H1 (cell line): ENCODE measurements at regions not wholly inside any gene's neighbourhood (a gene's known extent, or its start where the extent isn't known, plus 50 kb on each side); places are given as distances from the start of the nearest gene placed in this dataset.

Experiments
- BCL11A ChIP-seq, 2 experiments: IDR thresholded peaks; one replicate each; pipeline ENCODE4 v1.6.1; 2011; ENCODE audit warnings: low read depth in 2 of 2, low read length in 2 of 2, mild to moderate bottlenecking in 2 of 2
- CTBP2 ChIP-seq: IDR thresholded peaks from 2 replicates; pipeline ENCODE4 v1.7.0; 2011; ENCODE audit warnings: borderline replicate concordance, mild to moderate bottlenecking, moderate library complexity, mixed read lengths, low read length; ENCODE audit not compliant: insufficient read depth, insufficient read length
- EP300 ChIP-seq, 2 experiments: IDR thresholded peaks; 1 replicate in 1 of 2; 2 replicates in 1 of 2; pipeline ENCODE4 v1.6.1; 2011 to 2012; ENCODE audit warnings: low read depth in 2 of 2, low read length in 2 of 2, mild to moderate bottlenecking in 2 of 2, borderline replicate concordance in 1 of 2, inconsistent platforms in 1 of 2, moderate library complexity in 1 of 2
- SP1 ChIP-seq: IDR thresholded peaks from 2 replicates; pipeline ENCODE4 v1.6.1; 2011; ENCODE audit warnings: low read depth, low read length
- SUZ12 ChIP-seq: fragments of 200-600 bp; sonication (generic); IDR thresholded peaks from 2 replicates; pipeline ENCODE4 v1.6.1; 2012; ENCODE audit warnings: mild to moderate bottlenecking, inconsistent platforms, low read length, moderate library complexity, mixed read lengths
- TAF7 ChIP-seq: optimal IDR thresholded peaks from 2 replicates; pipeline ENCODE3; 2011; ENCODE audit warnings: low read depth, mild to moderate bottlenecking, inconsistent platforms, low read length, moderate library complexity, borderline replicate concordance
- TEAD4 ChIP-seq: IDR thresholded peaks from 2 replicates; pipeline ENCODE4 v1.6.1; 2012; ENCODE audit warnings: low read depth, low read length, inconsistent platforms, mixed read lengths
- TF ChIP-seq, protein P1 (sequence below), 3 experiments: IDR thresholded peaks; 1 replicate in 2 of 3; 2 replicates in 1 of 3; pipeline versions ENCODE4 v1.5.1 to v1.6.1; 2011; ENCODE audit warnings: low read length in 3 of 3, mild to moderate bottlenecking in 3 of 3, inconsistent platforms in 2 of 3, low read depth in 1 of 3, moderate library complexity in 1 of 3; ENCODE audit not compliant: insufficient read depth in 1 of 3; ENCODE audit errors: control extremely low read depth in 1 of 3

DNA sequence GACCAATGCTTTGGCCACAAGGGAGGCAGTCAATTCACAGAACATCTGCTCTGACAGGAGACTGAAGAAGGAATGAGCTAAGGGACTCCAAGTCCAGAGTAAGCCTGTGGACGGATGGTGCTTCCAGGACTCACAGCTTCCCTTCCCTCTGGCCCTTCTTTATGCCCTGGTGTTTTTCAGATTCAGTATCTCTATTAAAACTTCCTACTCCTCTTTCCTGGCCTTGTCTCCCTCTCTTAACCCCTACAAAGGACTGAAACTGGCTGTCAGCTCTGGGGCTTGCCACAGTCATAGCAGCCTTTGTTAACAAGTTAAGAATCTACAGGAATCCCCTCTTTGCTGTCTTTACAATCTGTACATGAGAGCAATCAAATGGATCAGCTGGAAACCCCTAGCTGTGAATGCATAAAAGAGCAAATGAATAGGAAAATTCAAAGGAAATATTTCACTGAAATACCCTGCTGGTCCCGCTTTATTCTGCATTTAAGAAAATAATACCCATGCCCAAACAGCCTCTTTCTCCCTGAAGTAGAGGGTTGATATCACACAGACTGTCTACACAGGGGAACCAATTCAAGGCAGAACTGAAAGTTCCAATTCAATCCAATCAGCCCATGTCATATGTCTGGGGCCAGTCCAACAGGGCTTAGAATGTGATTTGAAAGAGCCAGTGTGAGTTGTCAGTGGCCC is 192.3 kb downstream of the MZT1 start (continued):
- TF ChIP-seq CTBP2 (no peak), EP300 (IDR thresholded peaks at IDR 0.05; ENCODE audit: borderline replicate concordance in 1 of 2, low read depth in 2 of 2, low read length in 2 of 2) (no peak), TEAD4 (no peak), BCL11A (IDR thresholded peaks at IDR 0.05; ENCODE audit: low read depth in 2 of 2, low read length in 2 of 2) (no peak), SP1 (no peak), SUZ12 (no peak), TAF7 (no peak)
- TF ChIP-seq, protein P1, sequence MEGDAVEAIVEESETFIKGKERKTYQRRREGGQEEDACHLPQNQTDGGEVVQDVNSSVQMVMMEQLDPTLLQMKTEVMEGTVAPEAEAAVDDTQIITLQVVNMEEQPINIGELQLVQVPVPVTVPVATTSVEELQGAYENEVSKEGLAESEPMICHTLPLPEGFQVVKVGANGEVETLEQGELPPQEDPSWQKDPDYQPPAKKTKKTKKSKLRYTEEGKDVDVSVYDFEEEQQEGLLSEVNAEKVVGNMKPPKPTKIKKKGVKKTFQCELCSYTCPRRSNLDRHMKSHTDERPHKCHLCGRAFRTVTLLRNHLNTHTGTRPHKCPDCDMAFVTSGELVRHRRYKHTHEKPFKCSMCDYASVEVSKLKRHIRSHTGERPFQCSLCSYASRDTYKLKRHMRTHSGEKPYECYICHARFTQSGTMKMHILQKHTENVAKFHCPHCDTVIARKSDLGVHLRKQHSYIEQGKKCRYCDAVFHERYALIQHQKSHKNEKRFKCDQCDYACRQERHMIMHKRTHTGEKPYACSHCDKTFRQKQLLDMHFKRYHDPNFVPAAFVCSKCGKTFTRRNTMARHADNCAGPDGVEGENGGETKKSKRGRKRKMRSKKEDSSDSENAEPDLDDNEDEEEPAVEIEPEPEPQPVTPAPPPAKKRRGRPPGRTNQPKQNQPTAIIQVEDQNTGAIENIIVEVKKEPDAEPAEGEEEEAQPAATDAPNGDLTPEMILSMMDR (IDR thresholded peaks at IDR 0.05; ENCODE audit: control extremely low read depth in 1 of 3, insufficient read depth in 1 of 3, low read depth in 1 of 3, low read length in 3 of 3): no peak
- TF ChIP-seq, all 59 proteins: peak for 0
